ENCODE measurements at regions not wholly inside any gene's neighbourhood (a gene's known extent, or its start where the extent isn't known, plus 50 kb on each side); places are given as distances from the start of the nearest gene placed in this dataset.

DNA sequence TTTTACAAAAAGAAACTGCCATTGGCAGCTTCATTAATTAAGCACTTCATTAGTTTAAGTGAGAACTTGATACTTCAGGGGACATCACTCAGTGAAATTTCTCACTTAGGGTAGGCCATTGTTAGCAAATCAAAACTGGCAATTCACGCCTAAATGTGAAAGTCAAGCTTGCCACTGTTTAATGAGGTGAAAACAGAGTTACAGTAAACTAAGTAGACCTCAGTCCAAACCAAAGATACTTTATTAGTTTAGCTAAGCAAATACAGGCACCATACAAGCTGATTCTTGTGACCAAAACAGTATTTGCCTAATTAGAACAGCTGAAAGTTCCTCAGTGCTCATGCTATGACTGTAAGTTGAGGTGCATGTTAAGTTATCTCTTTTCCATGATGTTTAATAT lies 176.5 kb upstream of the CPNE8 start:
- in situ Hi-C loops (cut with HindIII; ENCODE audit: low sequenced_read_pairs), result no loop called here
- TF ChIP-seq CTCF (IDR thresholded peaks at IDR 0.05; ENCODE audit: low read depth, low read length), result no peak
- DNase-seq (ENCODE audit: low read depth, low spot score), result no peak

DNA sequence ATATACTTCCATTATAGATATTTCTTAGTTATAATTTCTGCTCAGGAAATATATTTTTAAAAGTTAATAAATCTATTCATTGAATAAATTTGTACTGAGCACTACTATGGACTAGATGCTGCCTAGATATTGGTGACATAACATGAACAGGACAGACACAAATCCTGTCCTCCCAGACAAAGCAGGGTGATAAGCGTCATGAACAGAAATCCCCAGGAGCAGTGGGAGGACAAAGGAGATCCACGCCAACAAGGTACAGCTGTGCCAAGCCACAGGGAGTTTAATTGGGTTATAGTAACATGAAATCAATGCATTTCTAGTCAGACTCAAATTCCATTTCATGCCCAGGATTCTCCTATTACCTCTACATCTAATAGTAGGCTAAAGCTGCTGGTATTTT lies 171.8 kb upstream of the CPNE8 start:
- no peak overlapping the region for H3K4me3 ChIP-seq (ENCODE audit: low read depth, low read length)
- DNase-seq (ENCODE audit: low read depth, low spot score), result no peak
- in situ Hi-C loops (cut with HindIII; ENCODE audit: low sequenced_read_pairs), result no loop called here
- no peak for TF ChIP-seq CTCF (IDR thresholded peaks at IDR 0.05; ENCODE audit: low read depth, low read length)

More for the DNA sequence above, 176.5 kb upstream of the CPNE8 start:
- no peak overlapping the region for H3K4me3 ChIP-seq (ENCODE audit: low read depth, low read length)

DNA sequence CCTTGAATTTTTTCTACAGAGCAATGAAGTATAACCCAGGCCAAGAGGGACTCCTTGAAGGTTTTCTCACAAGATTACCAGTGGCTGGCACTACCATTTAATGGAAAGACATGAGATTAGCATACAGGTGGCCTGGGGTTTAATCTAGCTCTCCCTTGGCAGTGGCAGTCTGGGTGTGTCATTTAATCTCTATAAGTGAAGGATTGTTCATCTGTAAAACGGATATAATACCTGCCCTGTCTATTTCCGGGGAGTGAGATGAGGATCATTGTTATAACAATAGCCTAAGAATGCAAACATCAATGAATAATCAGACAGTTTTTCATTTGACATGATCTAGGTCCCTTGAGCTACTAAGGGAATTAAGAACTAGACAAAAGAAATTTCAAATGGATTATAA lies 168.7 kb upstream of the CPNE8 start:
- in situ Hi-C loops (cut with HindIII; ENCODE audit: low sequenced_read_pairs), result no loop called here
- no peak for TF ChIP-seq CTCF (IDR thresholded peaks at IDR 0.05; ENCODE audit: low read depth, low read length)
- H3K4me3 ChIP-seq (ENCODE audit: low read depth, low read length), result no peak overlapping the region
- no peak for DNase-seq (ENCODE audit: low read depth, low spot score)

DNA sequence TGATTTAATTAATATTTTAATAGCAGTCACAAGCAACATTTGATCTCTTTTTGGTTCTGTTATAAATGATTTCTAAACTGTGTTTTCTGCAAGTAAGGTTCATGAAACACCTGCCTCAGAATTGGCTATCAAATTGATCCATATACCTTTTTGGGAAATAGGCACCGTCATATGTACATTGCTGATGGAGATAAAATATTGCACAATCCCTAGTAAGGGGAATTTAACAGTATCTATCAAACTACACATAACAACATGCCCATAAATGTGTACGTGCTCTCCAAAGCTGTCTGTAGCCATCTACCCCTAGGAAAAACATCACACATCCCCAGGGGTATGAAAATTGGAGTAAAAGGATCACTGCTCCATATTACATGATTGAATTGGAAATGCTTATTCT lies 167.3 kb upstream of the CPNE8 start:
- no peak for TF ChIP-seq CTCF (IDR thresholded peaks at IDR 0.05; ENCODE audit: low read depth, low read length)
- no peak for DNase-seq (ENCODE audit: low read depth, low spot score)
- H3K4me3 ChIP-seq (ENCODE audit: low read depth, low read length), result no peak overlapping the region
- in situ Hi-C loops (cut with HindIII; ENCODE audit: low sequenced_read_pairs), result no loop called here

DNA sequence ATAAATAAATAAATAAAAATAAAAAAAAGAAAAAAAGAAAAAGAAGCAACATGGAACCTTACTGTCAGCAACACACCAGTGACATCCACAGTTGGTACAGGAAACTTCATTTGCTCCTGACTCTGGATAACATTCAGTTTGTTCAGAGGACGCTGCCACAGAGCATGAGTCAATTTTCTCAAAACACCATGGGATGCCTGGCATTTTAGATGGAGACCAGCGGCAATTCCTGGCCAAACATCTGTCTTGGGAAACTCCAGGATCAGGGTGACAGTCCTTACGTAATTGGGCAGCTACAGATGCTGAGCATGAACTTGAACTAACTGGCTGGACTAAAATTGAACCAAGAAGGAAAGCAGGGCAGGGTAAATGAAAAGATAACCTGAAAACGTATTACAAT lies 166.2 kb upstream of the CPNE8 start:
- no peak for TF ChIP-seq CTCF (IDR thresholded peaks at IDR 0.05; ENCODE audit: low read depth, low read length)
- no peak overlapping the region for H3K4me3 ChIP-seq (ENCODE audit: low read depth, low read length)
- no peak for DNase-seq (ENCODE audit: low read depth, low spot score)
- in situ Hi-C loops (cut with HindIII; ENCODE audit: low sequenced_read_pairs), result no loop called here

GRCh38 chr12:39070775-39071174 lies 165.4 kb upstream of the CPNE8 start:
- in situ Hi-C loops (cut with HindIII; ENCODE audit: low sequenced_read_pairs), result no loop called here
- TF ChIP-seq CTCF (IDR thresholded peaks at IDR 0.05; ENCODE audit: low read depth, low read length), result no peak
- no peak overlapping the region for H3K4me3 ChIP-seq (ENCODE audit: low read depth, low read length)
- no peak for DNase-seq (ENCODE audit: low read depth, low spot score)

GRCh38 chr12:39065455-39065854 lies 160.1 kb upstream of the CPNE8 start:
- in situ Hi-C loops (cut with HindIII; ENCODE audit: low sequenced_read_pairs), result no loop called here
- DNase-seq (ENCODE audit: low read depth, low spot score), result no peak
- TF ChIP-seq CTCF (IDR thresholded peaks at IDR 0.05; ENCODE audit: low read depth, low read length), result no peak
- no peak overlapping the region for H3K4me3 ChIP-seq (ENCODE audit: low read depth, low read length)
